NCI-H2196 treated with DMSO at 0.1 percent for 48 hours (cell line): ENCODE measurements at regions not wholly inside any gene's neighbourhood (a gene's known extent, or its start where the extent isn't known, plus 50 kb on each side); places are given as distances from the start of the nearest gene placed in this dataset.

Experiments
- DNase-seq: peaks from one replicate; lab custom pipeline; 2025; ENCODE audit not compliant: unreplicated experiment; lab: John Stamatoyannopoulos, UW

DNA sequence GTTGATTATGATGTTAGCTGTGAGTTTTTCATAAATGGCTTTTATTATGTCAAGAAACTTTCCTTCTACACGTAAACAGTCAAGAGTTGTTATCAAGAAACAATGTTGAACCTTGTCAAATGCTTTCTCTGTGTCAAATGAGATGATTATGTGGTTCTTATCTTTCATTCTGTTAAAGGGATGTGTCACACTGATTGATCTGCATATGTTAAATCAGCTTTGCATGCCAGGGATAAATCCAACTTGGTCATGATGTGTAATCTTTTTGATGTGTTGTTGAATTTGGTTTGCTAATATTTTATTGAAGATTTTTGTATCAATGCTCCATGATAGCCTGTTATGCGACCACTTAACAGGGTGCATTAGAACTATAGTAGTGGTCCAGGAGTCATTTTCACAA, 107.3 kb downstream of the C1QL2 start:
- no peak for DNase-seq

DNA sequence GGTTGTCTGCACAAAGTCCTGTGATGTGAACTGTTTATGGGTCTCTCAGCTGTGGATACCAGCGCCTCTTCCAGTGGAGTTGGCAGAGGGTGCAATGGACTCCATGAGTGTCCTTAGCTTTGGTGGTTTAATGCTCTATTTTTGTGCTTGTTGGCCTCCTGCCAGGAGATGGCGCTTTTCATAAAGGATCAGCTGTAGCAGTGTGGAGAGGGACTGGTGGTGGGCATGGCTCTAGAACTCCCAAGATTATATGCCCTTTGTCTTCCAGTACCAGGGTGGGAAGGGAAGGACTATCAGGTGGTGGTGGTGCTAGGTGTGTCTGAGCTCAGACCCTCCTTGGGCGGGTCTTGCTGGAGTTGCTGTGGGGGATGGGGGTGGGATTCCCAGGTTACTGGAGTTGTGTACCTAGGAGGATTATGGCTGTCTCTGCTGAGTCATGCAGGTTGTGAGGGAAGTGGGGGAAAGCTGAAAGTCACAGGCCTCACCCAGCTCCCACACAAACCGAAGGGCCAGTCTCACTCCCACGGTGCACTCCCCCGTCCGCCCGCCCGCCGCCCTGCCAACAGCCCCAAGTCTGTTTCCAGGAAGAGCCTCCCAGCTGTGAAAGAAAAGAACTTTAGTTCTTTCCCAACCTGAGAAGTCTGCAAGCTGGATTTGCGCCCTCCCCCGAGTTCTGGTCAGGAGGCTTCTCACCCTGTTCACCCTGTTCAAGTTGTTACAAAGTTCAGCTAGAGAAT, 108.1 kb downstream of the MARCO start:
- DNase-seq: no peak
